Activated naive CD4-positive, alpha-beta T cell treated with anti-CD3 and anti-CD28 coated beads, Interleukin-2, amount 50 U/mL, for 24 hours (primary cell): ENCODE measurements at regions not wholly inside any gene's neighbourhood (a gene's known extent, or its start where the extent isn't known, plus 50 kb on each side); places are given as distances from the start of the nearest gene placed in this dataset.
"Not testable (repeated sequence)": the region's sequence is repeated elsewhere in the genome, so short reads cannot be mapped to it uniquely, and the experiment has no call there.

ENCODE experiments used
- H3K27ac Mint-ChIP-seq: one replicate; pipeline ENCODE4 v1.8.0; 2021; ENCODE audit warnings: mild to moderate bottlenecking, mixed read lengths
- H3K27me3 Mint-ChIP-seq: one replicate; pipeline ENCODE4 v1.8.0; 2021; ENCODE audit warnings: mixed read lengths
- H3K36me3 Mint-ChIP-seq: one replicate; pipeline ENCODE4 v1.8.0; 2021; ENCODE audit warnings: mixed read lengths
- H3K4me1 Mint-ChIP-seq: one replicate; pipeline ENCODE4 v1.8.0; 2021; ENCODE audit warnings: mixed read lengths
- H3K4me3 Mint-ChIP-seq: one replicate; pipeline ENCODE4 v1.8.0; 2021; ENCODE audit warnings: mild to moderate bottlenecking, mixed read lengths
- H3K9me3 Mint-ChIP-seq: one replicate; pipeline ENCODE4 v1.8.0; 2021; ENCODE audit warnings: mixed read lengths

DNA sequence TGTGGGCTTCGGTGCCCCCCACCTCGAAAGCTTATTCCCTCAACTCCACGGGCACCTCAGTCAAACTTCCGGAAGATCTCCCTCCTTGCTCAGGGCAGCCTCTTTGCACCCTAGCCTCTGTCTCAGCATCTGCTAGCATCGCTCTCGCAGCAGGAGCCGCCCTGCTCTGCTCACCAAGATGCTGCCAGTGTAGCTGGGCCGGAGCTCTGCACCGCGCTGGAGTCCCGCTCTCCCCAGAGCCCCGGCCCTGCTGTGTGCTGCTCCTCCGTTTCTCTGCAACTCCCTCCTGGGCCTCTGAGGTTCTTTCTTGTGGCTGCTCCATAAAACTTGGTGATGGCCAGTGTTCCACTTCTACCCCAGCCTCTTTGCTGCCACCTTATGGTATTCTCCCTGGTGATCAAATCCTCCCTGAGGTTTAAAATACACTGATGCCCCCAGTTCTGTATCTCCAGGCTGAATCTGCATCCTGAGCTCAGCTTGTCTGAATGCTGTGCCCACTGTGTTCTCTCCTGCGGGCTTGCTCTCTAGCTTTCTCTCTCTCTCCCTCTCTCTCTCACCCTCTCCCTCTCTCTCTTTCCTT lies 198.0 kb downstream of the UQCRFS1 start:
- Mint-ChIP-seq H3K27ac (no peak overlapping the region), H3K36me3 (no peaks in the 10 kb centered on the region), H3K4me1 (no peaks in the 10 kb centered on the region), H3K4me3 (no peak overlapping the region), H3K27me3 (peaks cover 2% of the 10 kb centered on the region), H3K9me3 (no peaks in the 10 kb centered on the region)

DNA sequence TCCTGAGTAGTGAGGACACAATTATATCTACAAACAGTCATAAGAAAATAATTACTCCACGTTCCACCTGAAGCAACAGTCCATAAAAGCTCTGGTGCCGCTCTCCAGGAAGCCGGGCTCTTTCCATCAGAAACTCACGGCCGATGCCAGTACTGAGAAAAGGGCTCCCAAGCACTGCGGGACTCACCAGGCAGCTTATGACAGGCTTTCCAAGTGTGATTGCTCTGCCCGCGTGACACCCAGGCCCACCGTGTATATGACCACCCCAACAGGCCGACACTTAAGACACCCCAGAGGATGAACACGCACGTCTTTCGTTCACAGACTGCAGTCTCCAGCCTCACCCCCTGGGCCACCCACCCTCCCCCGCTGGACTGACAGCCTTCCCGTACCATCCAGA lies 199.0 kb downstream of the UQCRFS1 start:
- H3K27ac Mint-ChIP-seq, result no peak overlapping the region
- H3K9me3 Mint-ChIP-seq, result no peaks in the 10 kb centered on the region
- no peak overlapping the region for H3K4me3 Mint-ChIP-seq
- no peaks in the 10 kb centered on the region for H3K36me3 Mint-ChIP-seq
- H3K27me3 Mint-ChIP-seq, result peaks cover 2% of the 10 kb centered on the region
- H3K4me1 Mint-ChIP-seq, result no peaks in the 10 kb centered on the region

DNA sequence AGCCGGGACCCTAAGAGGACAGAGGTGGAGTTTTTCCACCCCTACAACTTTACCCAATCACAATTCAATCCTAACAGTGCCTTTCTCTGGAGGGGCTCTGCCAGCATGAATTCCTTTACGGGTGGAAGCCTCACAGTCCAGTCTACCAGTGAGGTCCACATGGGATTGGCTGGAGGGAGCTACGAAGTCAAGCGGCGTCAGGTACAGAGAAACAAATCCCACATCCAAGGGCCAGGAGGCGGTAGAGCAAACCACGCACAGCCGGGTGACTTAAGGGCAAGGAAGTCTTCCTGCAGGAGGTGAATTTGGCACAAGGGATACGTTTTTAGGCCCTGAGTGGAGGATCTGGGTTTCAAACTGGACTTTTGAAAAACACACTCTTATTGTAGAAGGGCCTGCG lies 199.6 kb downstream of the UQCRFS1 start:
- H3K27me3 Mint-ChIP-seq, result peaks cover 4% of the 10 kb centered on the region
- no peaks in the 10 kb centered on the region for H3K4me1 Mint-ChIP-seq
- H3K36me3 Mint-ChIP-seq, result no peaks in the 10 kb centered on the region
- H3K4me3 Mint-ChIP-seq, result no peak overlapping the region
- H3K27ac Mint-ChIP-seq, result no peak overlapping the region
- no peaks in the 10 kb centered on the region for H3K9me3 Mint-ChIP-seq

DNA sequence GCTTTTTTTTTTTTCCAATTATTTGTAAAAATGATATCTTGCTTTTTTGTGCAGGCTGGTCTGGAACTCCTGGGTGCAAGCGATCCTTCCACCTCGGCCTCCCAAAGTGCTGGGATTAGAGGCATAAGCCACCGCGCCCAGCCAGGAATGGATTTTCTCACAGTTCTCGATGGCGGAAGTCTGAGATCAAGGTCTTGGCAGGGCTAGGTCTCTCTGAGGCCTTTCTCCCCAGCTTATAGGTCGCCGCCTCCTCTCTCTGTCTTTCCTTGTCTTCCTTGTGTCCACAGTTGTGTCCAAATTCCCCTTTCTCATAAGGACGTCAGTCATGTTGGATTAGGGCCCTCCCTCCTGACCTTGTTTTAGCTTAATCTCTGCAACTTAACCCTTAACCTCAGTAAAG lies 200.5 kb downstream of the UQCRFS1 start:
- no peaks in the 10 kb centered on the region for H3K9me3 Mint-ChIP-seq
- no peaks in the 10 kb centered on the region for H3K36me3 Mint-ChIP-seq
- H3K27ac Mint-ChIP-seq, result no peak overlapping the region
- H3K27me3 Mint-ChIP-seq, result peaks cover 4% of the 10 kb centered on the region
- no peaks in the 10 kb centered on the region for H3K4me1 Mint-ChIP-seq
- H3K4me3 Mint-ChIP-seq, result no peak overlapping the region

DNA sequence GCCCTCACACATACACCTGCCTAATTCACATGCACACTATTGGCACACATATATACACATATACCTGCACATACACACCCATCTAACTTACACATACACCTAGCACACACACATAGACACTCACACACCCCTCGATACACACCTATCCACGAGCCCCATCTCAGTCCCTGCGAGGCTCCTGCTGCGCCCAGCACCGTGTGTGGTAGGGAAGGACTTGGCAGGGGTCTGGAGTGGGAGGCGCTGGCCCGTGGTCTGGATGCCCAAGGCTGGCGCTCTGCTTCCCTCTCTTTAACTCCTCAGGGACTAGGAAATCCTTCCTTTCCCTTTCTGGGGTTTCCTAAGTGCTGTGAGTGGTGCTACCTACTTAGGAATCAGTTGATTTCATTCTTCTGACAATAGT lies 202.7 kb downstream of the UQCRFS1 start:
- Mint-ChIP-seq H3K9me3 (no peaks in the 10 kb centered on the region), H3K27ac (no peak overlapping the region), H3K36me3 (no peaks in the 10 kb centered on the region), H3K4me3 (no peak overlapping the region), H3K4me1 (no peaks in the 10 kb centered on the region), H3K27me3 (peaks cover 2% of the 10 kb centered on the region)

DNA sequence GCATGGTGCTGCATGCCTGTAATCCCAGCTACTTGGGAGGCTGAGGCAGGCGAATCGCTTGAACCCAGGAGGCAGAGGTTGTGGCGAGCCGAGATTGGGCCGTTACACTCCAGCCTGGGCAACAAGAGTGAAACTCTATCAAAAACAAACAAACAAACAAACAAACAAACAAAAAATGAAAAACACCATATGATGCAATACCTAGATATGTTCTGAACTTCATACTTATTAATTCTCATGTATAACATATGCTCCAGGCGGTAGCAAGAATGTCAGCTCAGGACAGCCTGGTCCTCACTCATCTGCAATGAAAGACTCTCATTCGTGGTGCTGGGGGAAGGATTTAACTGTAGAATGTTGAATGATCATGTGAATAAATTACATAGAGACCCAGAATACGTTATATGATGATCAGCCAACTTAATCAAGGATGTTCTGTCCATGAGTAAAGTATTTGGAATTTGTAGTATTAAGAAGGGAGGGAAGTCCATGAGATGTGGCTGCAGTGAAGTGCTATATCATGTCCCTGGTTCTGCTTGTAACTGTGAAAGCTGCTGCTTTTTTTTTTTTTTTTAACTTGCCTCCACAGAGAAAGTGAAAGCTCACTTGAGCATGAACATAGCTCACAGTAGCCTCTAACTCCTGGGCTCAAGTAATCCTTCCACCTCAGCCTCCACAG lies 206.8 kb downstream of the UQCRFS1 start:
- Mint-ChIP-seq H3K4me1 (no peaks in the 10 kb centered on the region), H3K9me3 (no peaks in the 10 kb centered on the region), H3K4me3 (no peak overlapping the region), H3K27ac (no peak overlapping the region), H3K36me3 (no peaks in the 10 kb centered on the region), H3K27me3 (peaks cover 2% of the 10 kb centered on the region)

DNA sequence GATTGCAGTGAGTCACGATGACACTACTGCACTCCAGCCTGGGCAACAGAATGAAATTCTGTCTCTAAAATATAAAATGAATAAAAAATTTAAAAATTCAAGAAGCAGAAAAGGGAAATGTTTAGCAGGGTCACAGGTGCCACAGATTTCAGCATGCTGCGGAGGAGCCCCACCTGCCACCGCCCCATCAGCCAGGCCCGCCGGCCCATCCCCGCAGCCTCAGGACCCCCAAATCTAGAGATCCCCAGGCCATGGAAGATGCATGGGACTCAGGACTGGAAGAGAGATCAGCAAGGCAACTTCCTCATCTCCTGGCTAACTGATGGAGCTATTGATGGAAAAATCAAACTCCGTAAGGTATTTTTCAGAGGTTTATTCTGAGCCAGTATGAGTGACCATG lies 208.2 kb downstream of the UQCRFS1 start:
- H3K4me3 Mint-ChIP-seq, result no peak overlapping the region
- H3K36me3 Mint-ChIP-seq, result no peaks in the 10 kb centered on the region
- H3K27ac Mint-ChIP-seq, result no peak overlapping the region
- H3K27me3 Mint-ChIP-seq, result peaks cover 2% of the 10 kb centered on the region
- H3K9me3 Mint-ChIP-seq, result no peaks in the 10 kb centered on the region
- H3K4me1 Mint-ChIP-seq, result no peaks in the 10 kb centered on the region

DNA sequence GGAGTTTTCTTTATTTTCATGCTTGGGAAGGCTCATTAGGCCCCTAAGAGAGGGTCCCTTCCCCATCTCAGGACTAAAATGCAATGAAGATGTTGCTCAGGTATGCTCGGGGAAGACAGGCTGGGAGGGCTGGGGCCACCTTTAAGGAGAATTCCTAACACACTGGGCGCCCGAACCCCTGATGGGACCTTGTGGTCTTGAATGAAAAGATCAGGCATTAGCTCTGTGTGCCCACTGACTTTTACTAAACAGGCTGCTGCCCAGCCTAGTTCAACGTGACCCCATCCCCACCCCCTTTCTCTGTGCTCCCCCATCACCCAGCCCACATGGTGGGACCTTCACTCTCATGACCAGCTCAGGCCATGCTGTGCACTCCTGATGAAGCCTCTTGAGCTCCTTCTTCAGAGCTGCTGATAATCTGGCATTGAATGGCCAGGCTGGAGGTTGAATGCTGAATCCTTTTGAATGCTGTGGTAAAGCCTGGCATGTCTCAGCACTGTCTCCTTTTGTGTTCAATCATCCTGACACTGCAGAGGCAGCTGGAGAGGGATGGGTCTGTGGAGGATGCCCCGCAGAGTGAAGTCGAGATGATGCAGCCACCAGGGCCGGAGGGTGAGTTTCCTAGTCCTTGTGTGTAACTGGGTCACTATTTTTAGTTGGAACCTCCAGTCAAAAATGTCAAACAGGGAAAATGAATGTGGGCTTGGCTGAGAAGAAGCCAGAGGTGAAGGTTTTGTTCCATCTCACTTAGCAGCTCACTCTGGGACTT lies 209.1 kb downstream of the UQCRFS1 start:
- Mint-ChIP-seq H3K36me3 (no peaks in the 10 kb centered on the region), H3K27me3 (peaks cover under 1% of the 10 kb centered on the region), H3K4me3 (no peak overlapping the region), H3K27ac (no peak overlapping the region), H3K9me3 (peaks cover 5% of the 10 kb centered on the region), H3K4me1 (no peaks in the 10 kb centered on the region)

DNA sequence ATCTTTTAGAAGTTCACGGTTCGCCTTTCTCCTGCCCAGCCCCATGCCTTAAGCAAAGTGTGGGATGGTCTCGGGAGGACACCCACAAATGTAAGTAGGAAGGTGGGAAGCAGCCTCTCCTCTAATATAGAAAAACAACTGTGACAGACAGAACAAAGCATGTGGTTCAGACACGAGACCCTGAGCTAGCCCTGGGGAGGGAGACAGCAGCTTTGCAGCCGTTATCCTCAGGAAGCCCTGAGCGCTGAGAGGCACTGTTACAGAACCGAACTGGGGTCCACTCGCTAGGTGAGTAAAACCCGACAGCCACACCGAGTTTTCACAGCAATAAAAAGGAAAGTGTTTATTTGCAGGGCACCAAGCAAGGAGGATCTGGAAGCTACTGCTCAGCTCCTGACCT lies 210.6 kb downstream of the UQCRFS1 start:
- H3K4me1 Mint-ChIP-seq, result no peaks in the 10 kb centered on the region
- H3K27ac Mint-ChIP-seq, result no peak overlapping the region
- H3K9me3 Mint-ChIP-seq, result peaks cover 6% of the 10 kb centered on the region
- no peaks in the 10 kb centered on the region for H3K36me3 Mint-ChIP-seq
- H3K27me3 Mint-ChIP-seq, result peaks cover 2% of the 10 kb centered on the region
- H3K4me3 Mint-ChIP-seq, result no peak overlapping the region

DNA sequence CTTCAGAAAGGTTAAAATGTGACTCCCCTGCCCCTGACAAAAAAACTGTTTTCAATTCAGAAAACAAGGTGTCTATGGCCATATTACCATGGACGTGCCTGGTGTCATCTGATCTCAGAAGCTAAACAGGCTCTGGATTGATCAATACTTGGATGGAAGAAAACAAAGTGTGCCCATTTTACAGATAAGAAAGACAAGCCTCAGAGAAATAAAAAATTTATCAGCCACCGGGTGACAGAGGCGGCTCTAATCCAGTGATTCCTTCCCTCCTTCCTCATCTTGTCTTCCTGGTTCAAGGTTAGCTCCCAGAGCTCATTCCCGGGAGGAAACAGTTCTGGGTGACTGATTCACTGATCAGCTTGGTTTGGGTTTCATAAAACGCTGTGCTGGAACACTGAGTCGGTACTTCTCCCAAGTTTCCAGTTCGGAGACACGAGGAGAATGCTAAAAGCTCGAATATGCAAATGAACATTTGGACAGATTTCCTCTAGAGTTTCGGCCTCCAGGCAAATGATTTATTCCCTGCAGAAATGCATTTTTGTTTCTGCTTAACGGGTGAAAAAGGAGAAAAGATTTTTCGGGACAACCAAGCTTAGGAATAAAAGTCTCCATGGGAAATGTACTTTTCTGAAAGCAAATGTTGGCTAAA lies 211.2 kb downstream of the UQCRFS1 start:
- Mint-ChIP-seq H3K36me3 (no peaks in the 10 kb centered on the region), H3K9me3 (peaks cover 6% of the 10 kb centered on the region), H3K4me3 (no peak overlapping the region), H3K4me1 (no peaks in the 10 kb centered on the region), H3K27ac (no peak overlapping the region), H3K27me3 (peaks cover 2% of the 10 kb centered on the region)

DNA sequence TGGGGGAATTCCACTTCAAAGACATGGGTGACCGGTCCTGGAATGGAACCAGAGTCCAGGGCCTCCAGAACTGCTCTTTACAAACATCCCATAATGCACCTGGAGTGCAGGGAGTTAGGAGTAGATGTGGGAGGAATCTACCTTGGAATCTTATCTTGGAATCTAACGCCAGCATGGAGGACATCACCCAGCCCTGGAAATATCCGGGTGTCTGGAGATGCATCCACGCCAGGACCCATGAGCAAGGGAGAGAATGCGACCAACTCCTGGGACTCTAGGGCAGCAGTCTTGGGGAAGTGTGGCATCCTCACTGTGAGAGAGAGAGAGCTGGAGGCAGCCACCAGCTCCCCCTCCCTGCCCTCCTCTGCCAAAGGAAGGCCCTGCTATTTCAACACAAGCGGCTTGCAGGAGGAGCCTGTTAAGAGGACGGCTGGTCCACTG lies 211.8 kb downstream of the UQCRFS1 start:
- H3K27ac Mint-ChIP-seq, result no peak overlapping the region
- no peaks in the 10 kb centered on the region for H3K4me1 Mint-ChIP-seq
- H3K36me3 Mint-ChIP-seq, result no peaks in the 10 kb centered on the region
- no peak overlapping the region for H3K4me3 Mint-ChIP-seq
- H3K9me3 Mint-ChIP-seq, result peaks cover 6% of the 10 kb centered on the region
- peaks cover 2% of the 10 kb centered on the region for H3K27me3 Mint-ChIP-seq

DNA sequence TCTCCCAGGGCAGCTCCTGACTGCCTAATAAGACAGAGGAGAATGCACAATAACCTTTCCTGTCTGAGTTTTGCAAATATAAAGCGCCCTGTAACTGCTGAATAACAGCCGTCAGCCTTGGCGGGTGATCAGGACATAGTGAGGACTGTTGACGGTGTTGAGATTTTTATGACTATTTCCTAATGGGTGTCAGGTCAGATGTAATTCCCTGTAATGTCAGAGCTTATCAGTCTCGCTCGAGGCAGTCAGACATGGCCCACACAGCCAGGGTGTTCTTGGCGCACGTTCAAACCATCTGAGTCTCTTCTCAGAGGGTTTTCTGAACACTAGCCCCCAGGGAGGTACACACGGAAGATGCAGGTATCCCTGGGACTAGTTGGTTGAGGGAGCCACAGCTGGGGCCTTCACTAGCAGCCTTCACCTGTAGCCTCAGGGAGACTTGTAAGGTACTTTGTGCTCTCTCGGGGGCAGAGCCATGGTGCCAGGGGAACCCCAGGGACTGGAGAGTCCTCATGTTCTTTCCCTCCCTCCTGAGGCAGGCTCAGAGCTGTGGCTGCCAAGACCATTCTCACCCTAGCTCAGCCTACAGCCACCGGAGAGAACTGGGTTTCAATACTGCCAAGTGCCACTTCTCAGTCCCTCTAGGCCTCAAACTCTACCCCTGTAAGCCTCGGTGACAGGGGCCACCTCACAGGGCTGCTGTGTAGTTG lies 213.1 kb downstream of the UQCRFS1 start:
- H3K36me3 Mint-ChIP-seq, result no peaks in the 10 kb centered on the region
- no peak overlapping the region for H3K27ac Mint-ChIP-seq
- H3K4me3 Mint-ChIP-seq, result no peak overlapping the region
- peaks cover 6% of the 10 kb centered on the region for H3K9me3 Mint-ChIP-seq
- H3K4me1 Mint-ChIP-seq, result no peaks in the 10 kb centered on the region
- H3K27me3 Mint-ChIP-seq, result peaks cover 2% of the 10 kb centered on the region

DNA sequence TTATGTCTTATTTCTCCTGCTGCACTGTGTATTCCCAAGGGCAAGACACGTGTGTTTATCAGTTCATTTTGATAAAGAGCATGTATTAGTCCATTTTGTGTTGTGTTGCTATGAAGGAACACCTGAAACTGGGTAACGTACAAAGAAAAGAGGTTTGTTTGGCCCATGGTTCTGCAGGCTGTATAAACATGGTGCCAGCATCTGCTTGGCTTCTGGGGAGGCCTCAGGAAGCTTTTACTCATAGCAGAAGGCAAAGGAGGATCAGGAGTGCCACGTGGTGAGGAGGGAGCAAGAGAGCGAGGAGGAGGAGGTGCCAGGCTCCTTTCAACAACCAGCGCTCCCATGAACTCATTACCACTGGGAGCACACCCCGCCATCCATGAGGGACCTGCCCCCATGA lies 214.0 kb downstream of the UQCRFS1 start:
- Mint-ChIP-seq H3K27ac (no peak overlapping the region), H3K27me3 (peaks cover 2% of the 10 kb centered on the region), H3K36me3 (no peaks in the 10 kb centered on the region), H3K9me3 (peaks cover 11% of the 10 kb centered on the region), H3K4me3 (no peak overlapping the region), H3K4me1 (no peaks in the 10 kb centered on the region)

DNA sequence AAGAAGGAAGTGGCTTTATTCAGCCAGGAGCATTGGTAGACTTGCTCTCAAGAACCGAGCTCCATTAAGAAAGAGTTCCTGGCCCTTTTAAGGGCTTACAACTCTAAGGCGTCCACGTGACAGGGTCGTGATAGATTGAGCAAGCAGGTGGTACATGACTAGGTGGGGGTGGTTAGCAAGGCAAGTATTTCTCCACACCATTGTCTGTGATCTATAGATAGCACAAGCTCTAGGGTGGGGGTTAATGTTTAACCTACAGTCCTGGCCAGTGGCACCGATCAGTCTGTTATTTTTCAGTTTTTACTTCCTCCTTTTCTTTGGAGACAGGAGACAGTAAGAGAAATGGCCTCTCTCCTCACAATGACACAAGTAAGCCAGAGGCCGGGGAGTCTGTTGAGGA lies 215.1 kb downstream of the UQCRFS1 start:
- not testable (repeated sequence) for H3K4me3 Mint-ChIP-seq, H3K27me3 Mint-ChIP-seq, H3K36me3 Mint-ChIP-seq, H3K4me1 Mint-ChIP-seq, H3K27ac Mint-ChIP-seq
- H3K9me3 Mint-ChIP-seq, result peaks cover 18% of the 10 kb centered on the region

DNA sequence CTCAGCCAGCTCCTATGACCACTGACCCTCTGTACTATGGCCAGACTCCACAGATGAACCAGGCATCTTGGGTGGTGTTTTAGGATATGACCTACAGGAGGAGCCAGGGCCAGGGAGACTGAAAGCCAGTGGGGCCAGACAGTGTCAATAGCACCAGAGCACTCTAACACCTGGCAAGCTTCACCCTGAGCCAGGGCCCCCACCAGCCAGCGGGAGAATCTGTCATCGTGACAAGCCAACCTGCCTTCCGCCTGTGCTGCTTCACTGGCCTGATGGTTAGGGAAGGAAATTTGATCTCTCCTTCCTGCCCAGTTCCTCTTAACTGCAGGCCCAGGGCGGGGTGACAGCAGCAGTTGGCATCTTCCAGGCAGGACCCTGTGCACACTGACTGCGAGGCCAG lies 222.4 kb downstream of the UQCRFS1 start:
- Mint-ChIP-seq H3K27ac (no peak overlapping the region), H3K36me3 (no peaks in the 10 kb centered on the region), H3K27me3 (peaks cover 2% of the 10 kb centered on the region), H3K4me3 (no peak overlapping the region), H3K4me1 (no peaks in the 10 kb centered on the region), H3K9me3 (peaks cover 14% of the 10 kb centered on the region)
